NCI-H226 (cell line): ENCODE measurements at regions not wholly inside any gene's neighbourhood (a gene's known extent, or its start where the extent isn't known, plus 50 kb on each side); places are given as distances from the start of the nearest gene placed in this dataset.
"Not testable (repeated sequence)": the region's sequence is repeated elsewhere in the genome, so short reads cannot be mapped to it uniquely, and the experiment has no call there.

ENCODE experiments used
- DNase-seq: peaks from one replicate; pipeline ENCODE4 v3.0.0-alpha.2; 2015

DNA sequence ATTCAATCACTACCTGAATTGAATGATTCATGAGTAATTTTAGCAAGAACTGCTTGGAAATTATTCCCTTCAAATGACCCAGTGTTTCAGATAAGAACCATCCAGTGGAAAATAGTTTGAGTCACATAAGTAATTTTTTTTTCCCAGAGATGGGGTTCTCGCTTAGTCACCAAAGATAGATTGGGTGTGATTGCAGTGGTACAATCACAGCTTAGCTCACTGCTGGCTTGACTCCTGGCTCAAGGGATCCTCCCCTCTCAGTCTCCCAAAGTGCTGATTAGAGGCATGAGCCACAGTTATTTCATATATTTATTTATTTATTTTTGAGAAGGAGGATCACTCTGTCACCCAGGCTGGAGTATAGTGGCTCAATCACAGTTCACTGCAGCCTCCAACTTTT, 574.5 kb upstream of the ARRDC3 start:
- DNase-seq: peak; percentile 89

DNA sequence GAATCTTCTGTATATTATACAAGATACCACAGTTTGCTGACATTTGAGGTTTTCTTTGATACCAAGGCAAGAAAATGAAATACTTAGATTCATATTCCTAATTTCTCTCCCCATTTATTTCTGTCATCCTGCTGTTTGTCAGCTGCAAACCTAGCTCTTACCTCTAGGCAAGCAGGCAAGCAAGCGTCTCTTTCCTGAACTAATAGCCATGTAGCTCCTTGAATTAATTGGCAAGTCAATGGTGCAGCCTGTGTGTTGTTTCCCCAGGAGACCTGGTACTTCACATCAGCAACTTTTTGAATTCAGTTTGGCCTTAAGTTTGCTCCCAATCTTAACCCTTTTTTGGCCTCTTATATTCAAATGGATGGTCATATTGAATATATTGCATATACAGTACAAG, 573.6 kb upstream of the ARRDC3 start:
- no peak for DNase-seq

- no peak for DNase-seq
Measured at GRCh38 chr5:91955610-91956009, 572.5 kb upstream of the ARRDC3 start.

- no peak for DNase-seq
Measured at GRCh38 chr5:91954136-91954535, 571.0 kb upstream of the ARRDC3 start.

DNA sequence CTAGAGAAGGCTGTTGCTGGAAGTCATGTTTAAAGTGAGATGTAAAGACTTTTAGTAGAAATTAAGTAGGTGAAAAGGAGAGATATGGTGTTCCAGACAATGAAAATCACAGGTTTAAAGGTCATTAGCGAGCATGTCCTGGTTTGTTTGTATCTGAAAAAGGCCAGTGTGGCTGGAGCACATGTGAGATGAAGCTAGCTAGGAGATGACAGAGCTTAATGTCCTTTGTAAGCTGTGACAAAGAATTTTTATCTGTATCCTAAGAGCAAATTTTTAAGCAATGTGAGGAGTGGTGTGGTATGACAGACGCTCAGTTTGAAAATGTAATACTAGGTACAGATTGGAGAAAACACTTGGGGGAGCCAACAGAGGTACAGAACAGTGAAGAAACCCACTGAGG, 567.2 kb upstream of the ARRDC3 start:
- no peak for DNase-seq

- no peak for DNase-seq
Measured at GRCh38 chr5:91946870-91947269, 563.8 kb upstream of the ARRDC3 start.

GRCh38 chr5:91941588-91941987, 558.5 kb upstream of the ARRDC3 start:
- DNase-seq: no peak

DNA sequence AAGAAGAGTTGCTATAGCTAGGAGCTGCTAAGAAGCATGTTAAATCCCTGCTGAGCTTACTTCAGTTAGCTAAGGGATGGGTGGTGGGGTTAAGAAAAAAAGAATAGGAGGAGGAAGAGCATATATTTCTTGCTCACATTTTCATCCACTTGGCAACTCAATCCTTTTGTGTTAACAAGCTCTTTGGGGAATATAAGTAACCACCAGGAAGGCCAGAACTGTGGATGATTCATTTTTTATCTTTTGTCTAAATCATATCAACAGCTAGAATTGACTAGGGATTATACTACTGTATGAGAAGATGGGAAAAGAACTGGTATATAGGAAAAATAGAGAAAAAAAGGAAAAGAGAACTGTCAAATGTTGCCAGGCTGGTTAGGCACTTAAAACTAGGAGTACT, 555.3 kb upstream of the ARRDC3 start:
- peak; percentile 23 for DNase-seq

DNA sequence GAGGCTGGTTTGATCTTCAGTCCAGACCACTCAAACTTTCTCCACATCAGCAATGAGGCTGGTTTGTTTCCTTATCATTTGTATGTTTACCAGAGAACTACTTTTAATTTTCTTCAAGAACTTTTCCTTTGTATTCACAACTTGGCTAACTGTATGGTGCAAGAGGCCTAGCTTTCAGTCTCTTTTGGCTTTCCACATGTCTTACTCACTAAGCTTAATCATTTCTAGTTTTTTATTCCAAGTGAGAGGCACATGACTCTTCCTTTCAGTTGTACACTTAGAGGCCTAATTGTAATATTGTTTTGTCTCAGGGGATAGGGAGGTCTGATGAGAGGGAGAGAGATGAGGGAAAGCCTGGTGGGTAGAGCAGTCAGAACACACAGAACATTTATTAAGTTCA, 554.0 kb upstream of the ARRDC3 start:
- no peak for DNase-seq

GRCh38 chr5:91929522-91929817, 546.4 kb upstream of the ARRDC3 start:
- DNase-seq: no peak

- DNase-seq: no peak
Measured at GRCh38 chr5:91928754-91929521, 545.8 kb upstream of the ARRDC3 start.

- DNase-seq: no peak
Measured at GRCh38 chr5:91927439-91927838, 544.3 kb upstream of the ARRDC3 start.

DNA sequence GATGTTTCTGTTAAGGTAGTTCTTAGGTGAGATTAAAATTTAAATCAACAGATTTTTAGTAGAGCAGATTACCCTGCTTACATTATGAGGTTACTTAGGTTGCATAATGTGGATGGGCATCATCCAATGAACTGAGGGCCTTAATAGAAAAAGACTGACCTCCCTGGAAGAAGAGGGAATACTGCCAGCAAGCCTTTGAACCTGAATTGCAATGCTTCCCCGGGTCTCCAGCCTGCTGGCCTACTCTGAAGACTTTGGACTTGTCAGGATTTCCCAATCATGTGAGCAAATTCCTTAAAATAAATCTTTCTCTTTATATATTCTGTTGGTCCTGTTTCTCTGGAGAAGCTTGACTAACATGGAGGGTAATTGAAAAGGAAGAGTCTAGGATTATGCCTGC, 542.1 kb upstream of the ARRDC3 start:
- DNase-seq: no peak

DNA sequence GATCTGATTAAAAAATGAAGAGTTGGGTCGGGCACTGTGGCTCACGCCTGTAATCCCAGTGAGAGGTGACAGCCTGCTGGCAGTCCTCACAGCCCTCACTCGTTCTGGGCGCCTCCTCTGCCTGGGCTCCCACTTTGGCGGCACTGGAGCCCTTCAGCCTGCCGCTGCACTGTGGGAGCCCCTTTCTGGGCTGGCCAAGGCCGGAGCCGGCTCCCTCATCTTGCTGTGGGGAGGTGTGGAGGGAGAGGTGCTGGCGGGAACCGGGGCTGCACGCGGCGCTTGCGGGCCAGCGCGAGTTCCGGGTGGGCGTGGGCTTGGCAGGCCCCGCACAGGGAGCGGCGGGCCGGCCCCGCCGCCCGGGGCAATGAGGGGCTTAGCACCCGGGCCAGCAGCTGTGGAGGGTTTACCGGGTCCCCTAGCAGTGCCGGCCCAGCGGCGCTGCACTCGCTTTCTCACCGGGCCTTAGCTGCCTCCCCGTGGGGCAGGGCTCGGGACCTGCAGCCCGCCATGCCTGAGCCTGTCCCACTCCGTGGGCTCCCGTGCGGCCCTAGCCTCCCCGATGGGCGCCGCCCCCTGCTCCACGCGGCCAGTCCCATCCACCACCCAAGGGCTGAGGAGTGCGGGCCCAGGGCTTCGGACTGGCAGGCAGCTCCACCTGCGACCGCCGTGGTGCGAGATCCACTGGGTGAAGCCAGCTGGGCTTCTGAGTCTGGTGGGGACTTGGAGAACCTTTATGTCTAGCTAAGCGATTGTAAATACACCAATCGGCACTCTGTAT, 534.1 kb upstream of the ARRDC3 start:
- not testable (repeated sequence) for DNase-seq

GRCh38 chr5:91910655-91911054, 527.5 kb upstream of the ARRDC3 start:
- no peak for DNase-seq

DNA sequence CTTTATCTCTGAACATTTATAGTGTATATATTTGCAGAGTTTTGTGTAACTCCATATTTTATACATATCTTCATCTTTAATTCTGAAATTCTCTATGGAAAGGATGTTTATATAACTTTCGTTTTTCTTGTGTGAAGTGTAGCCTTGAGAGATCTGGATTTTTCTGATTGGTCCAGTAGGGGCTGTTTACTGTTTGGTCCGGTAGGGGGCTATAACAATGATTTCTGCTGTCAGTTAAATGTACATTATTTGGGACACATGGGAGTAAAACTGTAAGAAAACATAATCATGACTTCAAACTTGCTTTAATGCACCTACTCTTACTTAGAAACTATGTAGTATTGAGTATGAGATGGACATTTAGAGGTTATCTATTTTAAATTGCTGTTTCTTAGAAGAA, 527.1 kb upstream of the ARRDC3 start:
- DNase-seq: no peak

DNA sequence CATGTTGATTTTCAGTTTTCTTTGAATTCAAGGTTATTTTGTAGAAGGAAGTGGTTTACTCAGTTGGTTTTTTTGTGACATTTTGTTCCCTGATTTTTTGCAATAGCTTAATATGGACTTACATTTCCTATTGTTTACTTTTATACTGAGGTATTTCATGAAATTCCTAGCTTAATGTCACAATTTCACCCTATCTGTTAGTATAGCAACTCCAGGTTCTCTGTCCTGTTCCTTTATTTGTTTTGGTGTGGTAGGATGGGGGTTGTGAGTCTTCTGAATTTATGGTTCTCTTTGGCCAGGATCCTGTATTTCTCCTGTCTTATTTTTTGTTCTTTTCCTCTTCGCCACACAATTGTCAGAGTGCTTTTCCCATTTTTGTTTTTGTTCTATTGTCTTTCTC, 523.4 kb upstream of the ARRDC3 start:
- DNase-seq: no peak

- DNase-seq: no peak
Measured at GRCh38 chr5:91906027-91906426, 522.9 kb upstream of the ARRDC3 start.

GRCh38 chr5:91898898-91899297, 515.8 kb upstream of the ARRDC3 start:
- DNase-seq: no peak

- no peak for DNase-seq
Measured at GRCh38 chr5:91898019-91898418, 514.9 kb upstream of the ARRDC3 start.

- no peak for DNase-seq
Measured at GRCh38 chr5:91888810-91889209, 505.7 kb upstream of the ARRDC3 start.

DNA sequence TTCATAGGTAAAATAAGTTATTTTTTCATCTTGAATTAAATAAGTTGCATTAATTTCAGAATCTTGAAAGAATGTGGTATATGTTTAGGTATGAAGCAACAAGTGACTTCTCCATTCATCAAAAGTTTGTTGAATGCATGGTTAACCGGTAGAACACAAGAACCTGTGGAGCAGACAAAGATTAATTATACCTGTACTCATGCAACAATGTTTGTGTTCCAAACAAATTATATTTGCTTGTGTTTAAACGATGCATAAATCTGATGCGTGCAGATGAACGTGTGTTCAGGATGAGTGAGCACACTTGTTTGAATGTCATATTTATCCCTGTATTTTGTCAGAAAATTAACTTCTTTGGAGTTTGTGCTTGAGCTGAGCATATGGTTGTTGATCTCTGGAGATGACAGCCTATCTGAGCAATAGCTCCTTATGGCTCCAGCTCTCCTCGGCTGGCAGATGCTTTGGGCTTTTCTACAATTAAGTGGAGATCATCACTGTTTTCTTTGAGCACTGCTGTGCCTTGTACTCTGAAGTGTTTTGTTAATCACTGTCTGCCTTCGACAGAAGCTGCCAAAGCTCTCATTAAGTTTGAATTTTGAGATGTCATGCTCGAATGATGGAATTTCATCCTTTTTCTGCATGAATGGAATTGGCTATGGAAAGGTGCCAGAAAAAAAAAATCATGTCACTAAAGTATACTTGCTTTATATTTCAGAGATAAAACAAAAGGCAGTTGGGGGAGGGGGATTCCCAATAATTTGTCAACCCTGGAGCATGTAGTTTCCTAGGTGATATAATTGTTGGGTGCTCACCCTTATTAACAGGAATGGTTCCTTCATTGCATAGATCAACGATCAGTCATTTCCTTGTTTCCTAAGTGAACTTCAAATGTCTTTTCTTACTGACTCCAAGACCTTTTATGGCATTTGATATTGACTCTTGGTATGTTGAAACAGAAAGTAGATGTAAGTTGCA, 502.5 kb upstream of the ARRDC3 start:
- DNase-seq: no peak

DNA sequence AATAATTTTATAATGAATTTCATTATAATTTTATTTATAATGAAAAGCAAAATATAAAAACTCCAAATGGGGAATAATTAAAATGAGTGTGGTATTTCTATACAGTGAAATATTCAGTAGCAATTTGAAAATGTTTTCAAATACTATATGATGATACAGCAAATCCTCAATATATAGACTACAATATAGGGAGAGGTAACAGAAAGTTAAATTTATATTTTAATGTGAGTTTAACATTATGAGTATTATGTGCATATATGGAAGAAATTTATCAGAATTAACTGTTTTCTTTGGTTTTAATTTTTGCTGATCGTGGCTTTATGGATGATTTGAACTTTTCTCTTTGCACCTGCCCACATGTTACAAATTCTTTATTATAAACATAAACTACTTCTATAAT, 500.9 kb upstream of the ARRDC3 start:
- no peak for DNase-seq
